Keratinocyte (primary cell): ENCODE measurements at regions not wholly inside any gene's neighbourhood (a gene's known extent, or its start where the extent isn't known, plus 50 kb on each side); places are given as distances from the start of the nearest gene placed in this dataset.
A peak's percentile ranks its signal among the peaks of the same experiment; 100 is the strongest.

Experiments
- DNase-seq: peaks from one replicate; pipeline ENCODE4 v3.0.0-alpha.2; 2011; ENCODE audit warnings: low read depth, missing footprints, low spot score
- FAIRE-seq: peaks from 2 replicates; lab custom pipeline; 2011; peaks lifted over from hg19 to GRCh38; lab: Jason Lieb, UNC
- H2AFZ ChIP-seq: 2 replicates; pipeline ENCODE4 v1.6.0; 2012; ENCODE audit warnings: low read length, control low read depth, inconsistent platforms; ENCODE audit not compliant: control insufficient read depth
- H3K27ac ChIP-seq: 2 replicates; pipeline ENCODE4 v1.5.1; 2011; ENCODE audit warnings: low read length; ENCODE audit not compliant: control insufficient read depth, insufficient read depth
- H3K27me3 ChIP-seq: 3 replicates; pipeline ENCODE4 v1.6.0; 2011; ENCODE audit warnings: low read length; ENCODE audit not compliant: control insufficient read depth, insufficient read depth; ENCODE audit errors: extremely low read depth
- H3K36me3 ChIP-seq, 2 experiments: 2 replicates in 1 of 2; 3 replicates in 1 of 2; pipeline ENCODE4 v1.5.1; 2011; ENCODE audit warnings: low read length in 2 of 2, mild to moderate bottlenecking in 1 of 2; ENCODE audit not compliant: control insufficient read depth in 2 of 2, insufficient read depth in 2 of 2; ENCODE audit errors: extremely low read depth in 1 of 2
- H3K4me1 ChIP-seq: 3 replicates; pipeline ENCODE4 v1.5.1; 2011; ENCODE audit warnings: low read length; ENCODE audit not compliant: control insufficient read depth, insufficient read depth; ENCODE audit errors: extremely low read depth
- H3K4me2 ChIP-seq: 3 replicates; pipeline ENCODE4 v1.6.0; 2011; ENCODE audit warnings: low read depth, low read length; ENCODE audit not compliant: control insufficient read depth, insufficient read depth; ENCODE audit errors: extremely low read depth
- H3K4me3 ChIP-seq, 3 experiments: fragments of 200-600 bp in 1 of 3; sonication (generic) in 1 of 3; 2 replicates in 2 of 3; 3 replicates in 1 of 3; pipeline ENCODE4 v1.5.1; 2011 to 2016; ENCODE audit warnings: low read length in 3 of 3, mild to moderate bottlenecking in 3 of 3, control low read depth in 2 of 3, inconsistent platforms in 1 of 3, low read depth in 1 of 3, mixed read lengths in 1 of 3, mixed run types in 1 of 3, moderate library complexity in 1 of 3; ENCODE audit not compliant: control insufficient read depth in 2 of 3, insufficient read depth in 2 of 3; ENCODE audit errors: extremely low read depth in 1 of 3
- H3K79me2 ChIP-seq: 2 replicates; pipeline ENCODE4 v1.6.0; 2012; ENCODE audit warnings: low read length; ENCODE audit not compliant: control insufficient read depth, insufficient read depth
- H3K9ac ChIP-seq: 3 replicates; pipeline ENCODE4 v1.6.0; 2011; ENCODE audit warnings: low read length; ENCODE audit not compliant: control insufficient read depth, insufficient read depth; ENCODE audit errors: extremely low read depth
- H3K9me1 ChIP-seq: 3 replicates; pipeline ENCODE4 v1.6.0; 2011; ENCODE audit warnings: low read length; ENCODE audit not compliant: control insufficient read depth, insufficient read depth; ENCODE audit errors: extremely low read depth
- H3K9me3 ChIP-seq: 2 replicates; pipeline ENCODE4 v1.5.1; 2012; ENCODE audit warnings: low read depth, low read length; ENCODE audit not compliant: control insufficient read depth
- H4K20me1 ChIP-seq: 3 replicates; pipeline ENCODE4 v1.6.0; 2011; ENCODE audit warnings: low read length; ENCODE audit not compliant: control insufficient read depth, insufficient read depth; ENCODE audit errors: extremely low read depth
- EZH2 ChIP-seq: IDR thresholded peaks from one replicate; pipeline ENCODE4 v1.6.1; 2012; ENCODE audit warnings: inconsistent platforms, mild to moderate bottlenecking, low read length, moderate library complexity
- dilution Hi-C: fragments of 300-500 bp; cut with MboI; formaldehyde crosslinking; loops from one replicate; pipeline ENCODE4 v1.7.0; 2020; ENCODE audit warnings: low sequenced_read_pairs; ENCODE audit not compliant: extremely low pct_ligation_motif_present
- TF ChIP-seq, protein P1 (sequence below), 3 experiments: IDR thresholded peaks in 1 of 3; conservative IDR thresholded peaks in 1 of 3; optimal IDR thresholded peaks in 1 of 3; 2 replicates in 2 of 3; 3 replicates in 1 of 3; pipeline versions ENCODE3 to v1.5.1; 2011; ENCODE audit warnings: low read length in 3 of 3, mild to moderate bottlenecking in 3 of 3, moderate library complexity in 2 of 3, control low read depth in 1 of 3, inconsistent platforms in 1 of 3; ENCODE audit not compliant: insufficient read depth in 2 of 3; ENCODE audit errors: extremely low read depth in 1 of 3

DNA sequence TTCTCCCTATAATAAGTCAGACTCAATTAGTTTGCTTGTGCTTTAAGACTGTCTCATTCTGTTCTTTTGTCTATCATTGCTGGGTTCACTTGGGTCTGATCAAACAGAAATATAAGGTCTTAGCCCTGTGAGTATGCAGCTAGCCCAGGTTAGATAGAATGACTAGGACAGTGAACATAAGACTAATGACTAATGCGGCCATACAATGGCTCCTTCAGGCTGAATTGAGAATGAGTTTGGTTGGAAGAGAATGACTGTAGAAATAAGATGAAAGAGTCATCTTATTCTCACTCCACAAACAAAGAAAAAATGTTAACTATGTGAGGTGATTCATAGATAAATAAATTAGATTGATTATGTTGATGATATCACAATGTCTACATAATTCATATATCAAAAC is 50.1 kb upstream of the OBI1 start:
- H3K36me3 ChIP-seq: no peaks in the 10 kb centered on the region
- FAIRE-seq: no peak
- no peaks in the 10 kb centered on the region for H3K27me3 ChIP-seq
- peak; percentile 9 for DNase-seq
- H3K9me1 ChIP-seq: no peaks in the 10 kb centered on the region
- H3K79me2 ChIP-seq: no peaks in the 10 kb centered on the region
- dilution Hi-C loops: no loop called here
- H3K27ac ChIP-seq: no peak overlapping the region
- H3K9me3 ChIP-seq: no peaks in the 10 kb centered on the region
- H3K4me2 ChIP-seq: no peak overlapping the region
- TF ChIP-seq, protein P1, sequence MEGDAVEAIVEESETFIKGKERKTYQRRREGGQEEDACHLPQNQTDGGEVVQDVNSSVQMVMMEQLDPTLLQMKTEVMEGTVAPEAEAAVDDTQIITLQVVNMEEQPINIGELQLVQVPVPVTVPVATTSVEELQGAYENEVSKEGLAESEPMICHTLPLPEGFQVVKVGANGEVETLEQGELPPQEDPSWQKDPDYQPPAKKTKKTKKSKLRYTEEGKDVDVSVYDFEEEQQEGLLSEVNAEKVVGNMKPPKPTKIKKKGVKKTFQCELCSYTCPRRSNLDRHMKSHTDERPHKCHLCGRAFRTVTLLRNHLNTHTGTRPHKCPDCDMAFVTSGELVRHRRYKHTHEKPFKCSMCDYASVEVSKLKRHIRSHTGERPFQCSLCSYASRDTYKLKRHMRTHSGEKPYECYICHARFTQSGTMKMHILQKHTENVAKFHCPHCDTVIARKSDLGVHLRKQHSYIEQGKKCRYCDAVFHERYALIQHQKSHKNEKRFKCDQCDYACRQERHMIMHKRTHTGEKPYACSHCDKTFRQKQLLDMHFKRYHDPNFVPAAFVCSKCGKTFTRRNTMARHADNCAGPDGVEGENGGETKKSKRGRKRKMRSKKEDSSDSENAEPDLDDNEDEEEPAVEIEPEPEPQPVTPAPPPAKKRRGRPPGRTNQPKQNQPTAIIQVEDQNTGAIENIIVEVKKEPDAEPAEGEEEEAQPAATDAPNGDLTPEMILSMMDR (optimal IDR thresholded peaks at IDR 0.05 in 1 of 3, IDR thresholded peaks at IDR 0.05 in 1 of 3, conservative IDR thresholded peaks at IDR 0.05 in 1 of 3; ENCODE audit: extremely low read depth in 1 of 3, insufficient read depth in 2 of 3, low read length in 3 of 3): no peak
- TF ChIP-seq EZH2: no peak
- no peak overlapping the region for H2AFZ ChIP-seq
- no peaks in the 10 kb centered on the region for H3K4me1 ChIP-seq
- no peak overlapping the region for H3K9ac ChIP-seq
- H3K4me3 ChIP-seq: no peak overlapping the region
- no peaks in the 10 kb centered on the region for H4K20me1 ChIP-seq
